Kidney (tissue), 13 donors: ENCODE measurements at regions not wholly inside any gene's neighbourhood (a gene's known extent, or its start where the extent isn't known, plus 50 kb on each side); places are given as distances from the start of the nearest gene placed in this dataset.
A peak's percentile ranks its signal among the peaks of the same experiment; 100 is the strongest.

Experiments
- DNase-seq, 5 donors: peaks; one replicate each; pipeline ENCODE4 v3.0.0-alpha.2; 2013 to 2020
- FAIRE-seq: peaks from 2 replicates; lab custom pipeline; 2012; peaks lifted over from hg19 to GRCh38; lab: Jason Lieb, UNC
- H3K27ac ChIP-seq, 2 donors: one replicate each; pipeline ENCODE4 v1.7.0; 2013; ENCODE audit warnings: low read depth in 2 of 2, low read length in 2 of 2, inconsistent platforms in 1 of 2
- H3K27me3 ChIP-seq: one replicate; pipeline ENCODE4 v1.7.1; 2013; ENCODE audit warnings: low read length, inconsistent platforms; ENCODE audit not compliant: control insufficient read depth, insufficient read depth
- H3K36me3 ChIP-seq, 3 donors: one replicate each; pipeline versions ENCODE4 v1.7.0 to v1.7.1; 2013; ENCODE audit warnings: low read length in 3 of 3, control low read depth in 1 of 3, inconsistent platforms in 1 of 3; ENCODE audit not compliant: insufficient read depth in 3 of 3, control insufficient read depth in 2 of 3
- H3K4me1 ChIP-seq, 3 donors: one replicate each; pipeline versions ENCODE4 v1.7.0 to v1.7.1; 2013; ENCODE audit warnings: low read length in 3 of 3, inconsistent platforms in 1 of 3, low read depth in 1 of 3; ENCODE audit not compliant: control insufficient read depth in 2 of 3, insufficient read depth in 2 of 3
- H3K4me3 ChIP-seq, 3 donors: one replicate each; pipeline versions ENCODE4 v1.7.0 to v1.8.1; 2013; ENCODE audit warnings: low read length in 3 of 3, control low read depth in 1 of 3, inconsistent platforms in 1 of 3
- H3K9ac ChIP-seq, 3 donors: one replicate each; pipeline versions ENCODE4 v1.7.0 to v1.7.1; 2013; ENCODE audit warnings: low read length in 3 of 3, control low read depth in 1 of 3, inconsistent platforms in 1 of 3
- H3K9me3 ChIP-seq, 3 donors: one replicate each; pipeline versions ENCODE4 v1.7.0 to v1.7.1; 2013; ENCODE audit warnings: low read length in 3 of 3, control low read depth in 1 of 3, inconsistent platforms in 1 of 3; ENCODE audit not compliant: control insufficient read depth in 2 of 3, insufficient read depth in 1 of 3
- CTCF ChIP-seq: IDR thresholded peaks from 3 replicates; pipeline ENCODE4 v1.5.1; 2012; ENCODE audit warnings: mild to moderate bottlenecking, moderate library complexity, borderline replicate concordance; ENCODE audit not compliant: insufficient read depth; ENCODE audit errors: extremely low read depth
- intact Hi-C: fragments of 100-400 bp; cut with DNase I; formaldehyde crosslinking; loops from one replicate; pipeline ENCODE4 v1.11.1; 2022
- donor health status: control.
- donor health status: control.
- donor health status: control.
- donor health status: control.
- donor health status: control.
- donor health status: DM: yes; HTN: yes; CAD: no.
- donor health status: Normal renal cell carcinoma (clear cell type).

GRCh38 chrX:39740078-39740477 lies 357.7 kb downstream of the BCOR start:
- FAIRE-seq, result no peak
- no peak overlapping the region for H3K27ac ChIP-seq
- H3K4me3 ChIP-seq, result no peak overlapping the region
- no peaks in the 10 kb centered on the region for H3K9me3 ChIP-seq
- no peak for DNase-seq
- no peak for TF ChIP-seq CTCF
- H3K4me1 ChIP-seq, result peaks cover 0 to 9% (median 4%) of the 10 kb centered on the region in 3 donors
- no peaks in the 10 kb centered on the region for H3K27me3 ChIP-seq
- no peak overlapping the region for H3K9ac ChIP-seq
- intact Hi-C loops, result no loop called here
- H3K36me3 ChIP-seq, result no peaks in the 10 kb centered on the region

GRCh38 chrX:39741904-39742303 lies 355.9 kb downstream of the BCOR start:
- Histone ChIP-seq H3K27ac (no peak overlapping the region), H3K9ac (no peak overlapping the region), H3K4me1 (peaks cover 0 to 8% (median 0%) of the 10 kb centered on the region in 3 donors), H3K4me3 (no peak overlapping the region), H3K27me3 (no peaks in the 10 kb centered on the region), H3K9me3 (no peaks in the 10 kb centered on the region), H3K36me3 (no peaks in the 10 kb centered on the region)
- no peak for TF ChIP-seq CTCF
- no peak for DNase-seq
- intact Hi-C loops, result no loop called here
- FAIRE-seq, result no peak

DNA sequence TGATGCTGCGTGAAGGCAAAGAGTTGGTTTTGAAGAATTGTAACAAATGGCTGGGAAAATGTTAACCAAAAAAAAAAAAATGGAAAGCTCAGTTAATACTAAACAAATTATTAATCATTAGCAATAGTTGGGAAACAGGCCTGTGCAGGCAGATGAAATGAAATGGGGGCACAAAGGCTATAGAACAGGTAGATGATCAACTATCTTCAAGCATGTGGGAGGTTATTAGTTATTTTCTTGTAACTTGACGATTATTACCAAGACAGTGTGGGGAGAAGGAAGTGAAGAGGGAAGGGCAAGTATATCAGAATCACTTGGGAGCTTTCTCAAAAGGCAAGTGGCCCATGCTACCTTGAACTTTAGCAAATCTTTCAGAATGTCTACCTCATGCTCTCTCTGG lies 351.9 kb downstream of the BCOR start:
- Histone ChIP-seq H3K27ac (peak overlapping the region; percentile 23 to 67), H3K9me3 (no peaks in the 10 kb centered on the region), H3K4me3 (no peak overlapping the region), H3K9ac (no peak overlapping the region), H3K27me3 (no peaks in the 10 kb centered on the region), H3K4me1 (peaks cover 0 to 8% (median 4%) of the 10 kb centered on the region in 3 donors), H3K36me3 (no peaks in the 10 kb centered on the region)
- TF ChIP-seq CTCF, result no peak
- DNase-seq, result no peak
- intact Hi-C loops, result no loop called here
- FAIRE-seq, result peak; percentile 93

DNA sequence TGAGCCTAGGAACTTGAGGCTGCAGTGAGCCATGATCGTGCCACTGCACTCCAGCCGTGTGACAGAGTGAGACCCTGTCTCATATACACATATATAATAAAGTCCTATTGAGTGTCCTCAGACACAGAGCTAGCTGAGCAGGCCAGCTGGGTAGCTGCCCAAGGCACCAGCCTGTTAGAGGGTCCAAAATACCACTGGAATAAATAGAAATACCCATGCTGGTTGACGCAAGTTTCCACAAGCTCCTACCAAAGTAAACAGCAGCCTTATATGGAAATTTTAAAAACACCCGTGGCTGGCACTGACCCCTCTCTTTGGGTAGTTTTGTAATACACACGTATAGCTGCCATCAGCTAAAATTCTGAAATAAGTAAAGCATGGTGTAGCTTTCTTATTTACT lies 348.6 kb downstream of the BCOR start:
- TF ChIP-seq CTCF, result no peak
- Histone ChIP-seq H3K4me1 (peaks cover 0 to 8% (median 8%) of the 10 kb centered on the region in 3 donors), H3K9me3 (no peaks in the 10 kb centered on the region), H3K27ac (no peak overlapping the region), H3K27me3 (no peaks in the 10 kb centered on the region), H3K36me3 (no peaks in the 10 kb centered on the region), H3K9ac (no peak overlapping the region), H3K4me3 (no peak overlapping the region)
- DNase-seq (no peak), FAIRE-seq (no peak)
- intact Hi-C loops, result no loop called here
